Tibial artery (tissue), 4 donors: ENCODE measurements at regions not wholly inside any gene's neighbourhood (a gene's known extent, or its start where the extent isn't known, plus 50 kb on each side); places are given as distances from the start of the nearest gene placed in this dataset.

Experiments used
- DNase-seq, 2 donors: peaks; one replicate each; pipeline ENCODE4 v3.0.0-alpha.2; 2019
- H3K27ac ChIP-seq, 2 donors: fragments of 200-600 bp; sonication (generic) in 1 of 2; 1 replicate in 1 of 2; 2 replicates in 1 of 2; pipeline ENCODE4 v1.5.1; 2018 to 2019; ENCODE audit warnings: mild to moderate bottlenecking in 1 of 2
- H3K27me3 ChIP-seq, 2 donors: fragments of 200-600 bp; sonication (generic) in 1 of 2; one replicate each; pipeline versions ENCODE4 v1.5.1 to v1.6.0; 2016 to 2019
- H3K36me3 ChIP-seq, 3 donors: fragments of 200-600 bp; sonication (generic) in 2 of 3; one replicate each; pipeline ENCODE4 v1.5.1; 2016 to 2019; ENCODE audit warnings: mild to moderate bottlenecking in 2 of 3
- H3K4me1 ChIP-seq, 4 donors: fragments of 200-600 bp; sonication (generic) in 2 of 4; 1 replicate in 3 of 4; 2 replicates in 1 of 4; pipeline ENCODE4 v1.5.1; 2016 to 2019
- H3K4me3 ChIP-seq, 2 donors: fragments of 200-600 bp; sonication (generic) in 1 of 2; 1 replicate in 1 of 2; 2 replicates in 1 of 2; pipeline ENCODE4 v1.5.1; 2018 to 2019; ENCODE audit warnings: mild to moderate bottlenecking in 2 of 2
- H3K9me3 ChIP-seq, 3 donors: fragments of 200-600 bp; sonication (generic) in 1 of 3; one replicate each; pipeline ENCODE4 v1.5.1; 2016 to 2019
- intact Hi-C: fragments of 100-400 bp; cut with DNase I; formaldehyde crosslinking; loops from one replicate; pipeline ENCODE4 v1.15.0; 2023; ENCODE audit warnings: low total_unique reads
- TF ChIP-seq, protein P1 (sequence below), 2 experiments: fragments of 200-600 bp in 1 of 2; fragments of 450-650 bp in 1 of 2; IDR thresholded peaks; one replicate each; pipeline ENCODE4 v1.5.1; 2017 to 2019; ENCODE audit warnings: antibody characterized with exemption in 2 of 2, mild to moderate bottlenecking in 1 of 2, moderate library complexity in 1 of 2

DNA sequence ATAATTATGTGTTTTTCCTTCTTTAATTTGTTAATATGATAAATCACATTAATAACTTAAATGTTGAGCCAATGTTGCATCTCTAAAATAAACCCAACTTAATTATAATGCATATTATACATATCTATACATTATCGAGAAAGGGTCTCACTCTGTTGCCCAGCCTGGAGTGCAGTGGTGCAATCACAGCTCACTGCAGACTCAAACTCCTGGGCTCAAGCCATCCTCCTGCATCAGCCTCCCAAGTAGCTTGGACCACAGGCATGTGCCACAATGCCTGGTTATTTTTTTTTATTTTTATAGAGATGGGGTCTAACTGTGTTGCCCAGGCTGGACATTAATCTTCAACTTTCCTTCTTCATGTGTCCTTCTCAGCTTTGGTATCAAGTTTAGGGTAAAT lies 98.9 kb downstream of the INHBA start:
- DNase-seq = no peak
- H3K9me3 ChIP-seq = no peaks in the 10 kb centered on the region
- H3K36me3 ChIP-seq = no peaks in the 10 kb centered on the region
- intact Hi-C loops = no loop called here
- TF ChIP-seq, protein P1, sequence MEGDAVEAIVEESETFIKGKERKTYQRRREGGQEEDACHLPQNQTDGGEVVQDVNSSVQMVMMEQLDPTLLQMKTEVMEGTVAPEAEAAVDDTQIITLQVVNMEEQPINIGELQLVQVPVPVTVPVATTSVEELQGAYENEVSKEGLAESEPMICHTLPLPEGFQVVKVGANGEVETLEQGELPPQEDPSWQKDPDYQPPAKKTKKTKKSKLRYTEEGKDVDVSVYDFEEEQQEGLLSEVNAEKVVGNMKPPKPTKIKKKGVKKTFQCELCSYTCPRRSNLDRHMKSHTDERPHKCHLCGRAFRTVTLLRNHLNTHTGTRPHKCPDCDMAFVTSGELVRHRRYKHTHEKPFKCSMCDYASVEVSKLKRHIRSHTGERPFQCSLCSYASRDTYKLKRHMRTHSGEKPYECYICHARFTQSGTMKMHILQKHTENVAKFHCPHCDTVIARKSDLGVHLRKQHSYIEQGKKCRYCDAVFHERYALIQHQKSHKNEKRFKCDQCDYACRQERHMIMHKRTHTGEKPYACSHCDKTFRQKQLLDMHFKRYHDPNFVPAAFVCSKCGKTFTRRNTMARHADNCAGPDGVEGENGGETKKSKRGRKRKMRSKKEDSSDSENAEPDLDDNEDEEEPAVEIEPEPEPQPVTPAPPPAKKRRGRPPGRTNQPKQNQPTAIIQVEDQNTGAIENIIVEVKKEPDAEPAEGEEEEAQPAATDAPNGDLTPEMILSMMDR (IDR thresholded peaks at IDR 0.05) = no peak
- no peak overlapping the region for H3K4me3 ChIP-seq
- no peaks in the 10 kb centered on the region for H3K27me3 ChIP-seq
- no peaks in the 10 kb centered on the region for H3K4me1 ChIP-seq
- no peak overlapping the region for H3K27ac ChIP-seq

DNA sequence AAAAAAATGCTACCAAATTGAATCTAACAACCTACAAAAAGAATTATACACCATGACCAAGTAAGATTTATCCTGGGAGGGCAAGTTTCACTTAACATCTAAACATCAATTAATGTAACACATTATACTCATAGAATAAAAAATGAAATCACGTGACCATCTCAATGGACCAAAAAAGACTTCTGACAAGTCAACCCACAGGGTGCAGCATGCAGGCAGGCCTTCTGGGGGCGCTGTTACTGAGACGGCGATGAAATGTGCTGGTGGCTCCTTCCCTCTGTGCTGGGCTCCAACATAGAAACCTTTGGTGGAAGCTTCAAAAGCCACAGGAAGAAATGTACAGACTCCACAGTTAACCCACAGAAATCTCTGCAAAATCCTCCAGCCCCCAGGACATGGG lies 103.1 kb downstream of the INHBA start:
- Histone ChIP-seq H3K27ac (no peak overlapping the region), H3K4me3 (no peak overlapping the region), H3K27me3 (no peaks in the 10 kb centered on the region), H3K4me1 (no peaks in the 10 kb centered on the region), H3K9me3 (peaks cover 0 to 19% (median 0%) of the 10 kb centered on the region in 3 donors), H3K36me3 (no peaks in the 10 kb centered on the region)
- intact Hi-C loops = no loop called here
- DNase-seq = no peak
- TF ChIP-seq, protein P1 (IDR thresholded peaks at IDR 0.05) = no peak

DNA sequence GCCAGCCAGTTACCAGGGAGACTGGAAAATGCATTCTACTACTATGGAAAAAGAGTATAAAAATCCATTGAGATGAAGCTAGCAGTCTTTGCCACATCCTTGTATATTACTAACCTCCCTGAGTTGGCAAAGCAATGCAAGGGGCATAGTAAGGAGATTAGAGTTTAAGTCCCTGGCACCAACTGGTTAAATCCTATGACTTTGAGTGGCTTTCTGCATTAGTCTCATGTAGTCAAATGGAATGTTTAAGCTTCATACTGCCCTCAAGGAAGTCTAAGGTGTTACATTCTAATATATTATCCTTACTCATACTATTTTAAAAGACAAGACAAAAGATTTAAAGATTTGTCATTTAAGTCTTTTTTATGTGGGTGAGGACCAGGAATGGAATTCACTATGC lies 110.1 kb downstream of the INHBA start:
- intact Hi-C loops = no loop called here

DNA sequence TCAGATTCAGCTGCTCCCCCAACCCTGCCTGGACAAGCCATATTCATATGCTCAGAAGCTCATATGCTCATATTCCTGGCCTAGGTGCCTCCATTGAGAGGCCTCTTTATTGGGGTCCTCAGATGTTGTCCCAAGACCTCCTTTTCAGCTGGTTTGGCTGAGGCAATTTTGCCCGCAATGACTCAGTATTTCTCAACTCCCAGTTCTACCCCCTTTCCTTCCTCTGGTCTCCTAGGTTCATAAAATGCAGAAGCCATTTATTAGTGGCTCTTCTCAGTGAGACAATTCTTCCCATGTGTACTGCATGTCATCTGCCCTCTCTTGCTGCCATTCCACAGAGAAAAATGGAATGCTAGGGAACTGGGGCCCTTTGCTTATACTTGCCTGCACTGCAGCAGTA lies 110.7 kb downstream of the INHBA start:
- Histone ChIP-seq H3K4me1 (no peaks in the 10 kb centered on the region), H3K27ac (no peak overlapping the region), H3K4me3 (no peak overlapping the region), H3K27me3 (no peaks in the 10 kb centered on the region), H3K9me3 (peaks cover 0 to 6% (median 0%) of the 10 kb centered on the region in 3 donors), H3K36me3 (no peaks in the 10 kb centered on the region)
- DNase-seq = no peak
- intact Hi-C loops = no loop called here
- TF ChIP-seq, protein P1 (IDR thresholded peaks at IDR 0.05) = no peak

More for the DNA sequence above, 110.1 kb downstream of the INHBA start:
- Histone ChIP-seq H3K4me1 (no peaks in the 10 kb centered on the region), H3K27me3 (no peaks in the 10 kb centered on the region), H3K36me3 (no peaks in the 10 kb centered on the region), H3K27ac (no peak overlapping the region), H3K9me3 (peaks cover 0 to 12% (median 0%) of the 10 kb centered on the region in 3 donors), H3K4me3 (no peak overlapping the region)
- DNase-seq = no peak
- TF ChIP-seq, protein P1 (IDR thresholded peaks at IDR 0.05) = no peak

DNA sequence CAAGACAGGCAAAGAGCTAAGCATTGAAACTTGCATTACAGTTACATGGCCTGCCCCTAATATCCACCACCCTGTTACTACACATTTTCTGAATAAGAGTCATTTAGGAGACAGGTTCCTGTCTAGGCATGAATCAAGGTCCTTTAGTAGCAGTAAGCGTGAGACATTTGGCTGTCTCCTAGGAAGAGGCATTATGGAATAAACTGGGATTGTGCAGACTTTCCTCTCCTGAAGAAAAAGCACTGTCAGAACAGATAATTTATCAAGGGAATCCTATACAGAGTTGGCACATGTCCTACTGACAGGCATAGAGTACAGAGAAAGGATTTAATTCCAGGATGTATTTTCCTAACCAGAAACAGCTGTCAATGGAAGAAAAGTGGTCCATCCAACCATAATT lies 111.9 kb downstream of the INHBA start:
- DNase-seq = no peak
- intact Hi-C loops = no loop called here
- Histone ChIP-seq H3K4me3 (no peak overlapping the region), H3K27me3 (no peaks in the 10 kb centered on the region), H3K4me1 (no peaks in the 10 kb centered on the region), H3K36me3 (no peaks in the 10 kb centered on the region), H3K9me3 (no peaks in the 10 kb centered on the region), H3K27ac (no peak overlapping the region)
- TF ChIP-seq, protein P1 (IDR thresholded peaks at IDR 0.05) = no peak

DNA sequence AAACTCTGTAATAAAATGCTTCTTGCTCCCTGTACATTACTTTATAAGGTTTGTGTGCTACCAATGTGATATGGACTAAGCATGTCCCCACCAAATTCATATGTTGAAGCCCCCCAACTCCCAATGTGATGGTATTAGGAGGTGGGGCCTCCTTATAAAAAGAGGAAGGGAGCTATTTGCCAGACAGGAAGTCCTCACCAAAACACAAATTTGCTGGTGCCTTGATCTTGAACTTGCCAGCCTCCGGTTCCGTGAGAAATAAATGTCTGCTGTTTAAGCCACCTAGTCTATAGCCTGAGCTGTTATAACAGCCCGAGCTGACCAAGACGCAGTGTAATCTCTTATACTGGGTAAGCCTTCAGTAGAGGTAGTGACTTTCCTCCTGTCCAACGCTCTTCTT lies 114.5 kb downstream of the INHBA start:
- no peaks in the 10 kb centered on the region for H3K27me3 ChIP-seq
- DNase-seq = no peak
- no peaks in the 10 kb centered on the region for H3K36me3 ChIP-seq
- H3K9me3 ChIP-seq = no peaks in the 10 kb centered on the region
- H3K27ac ChIP-seq = no peak overlapping the region
- H3K4me3 ChIP-seq = no peak overlapping the region
- TF ChIP-seq, protein P1 (IDR thresholded peaks at IDR 0.05) = no peak
- intact Hi-C loops = no loop called here
- no peaks in the 10 kb centered on the region for H3K4me1 ChIP-seq
